GM21528 (cell line): ENCODE measurements at regions not wholly inside any gene's neighbourhood (a gene's known extent, or its start where the extent isn't known, plus 50 kb on each side); places are given as distances from the start of the nearest gene placed in this dataset.

Experiments
- ATAC-seq: cut with Tn5 transposase; IDR thresholded peaks from one replicate; pipeline ENCODE4 v1.9.1; 2021; ENCODE audit warnings: mild to moderate bottlenecking, moderate library complexity; ENCODE audit not compliant: unreplicated experiment, low FRiP score

DNA sequence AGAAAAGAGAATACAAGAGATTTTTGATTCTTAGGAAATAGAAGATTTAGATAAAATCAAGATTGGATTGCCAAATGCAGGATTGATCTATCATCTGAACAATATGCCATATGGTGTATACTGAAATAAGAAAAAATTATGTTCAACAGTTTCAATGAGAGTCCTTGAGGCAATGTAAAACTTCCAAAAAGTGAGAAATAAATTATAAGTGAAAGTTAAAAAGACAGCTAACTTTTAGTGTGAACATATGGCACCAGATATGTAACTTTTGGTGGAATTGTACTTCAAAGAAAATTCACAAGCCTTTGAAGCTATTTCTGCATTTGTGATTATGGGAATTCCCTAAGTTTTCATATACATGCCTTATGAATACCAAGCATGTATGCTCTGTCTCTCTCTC, 200.5 kb upstream of the ANO3 start:
- ATAC-seq = no peak

DNA sequence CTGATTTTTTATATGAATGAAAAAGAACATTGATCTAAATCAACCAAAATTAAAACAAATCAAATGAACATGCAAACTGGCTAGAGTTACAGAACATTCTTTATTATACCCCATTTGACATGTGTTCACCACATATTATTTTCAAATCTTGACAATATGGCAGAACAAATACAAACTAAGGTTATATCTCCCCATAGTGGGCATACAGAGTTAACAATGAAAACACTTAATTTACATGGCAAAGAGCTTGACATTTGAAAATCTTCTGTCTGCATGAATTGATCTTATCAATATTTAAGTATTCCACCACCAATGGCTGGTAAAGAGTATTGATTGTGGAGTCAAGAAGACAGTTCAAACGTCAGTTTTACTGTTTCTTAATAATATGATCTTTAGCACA, 197.9 kb upstream of the ANO3 start:
- ATAC-seq = no peak

- ATAC-seq = peak; percentile 78
Observed at GRCh38 chr11:26134481-26135355, 197.2 kb upstream of the ANO3 start.

DNA sequence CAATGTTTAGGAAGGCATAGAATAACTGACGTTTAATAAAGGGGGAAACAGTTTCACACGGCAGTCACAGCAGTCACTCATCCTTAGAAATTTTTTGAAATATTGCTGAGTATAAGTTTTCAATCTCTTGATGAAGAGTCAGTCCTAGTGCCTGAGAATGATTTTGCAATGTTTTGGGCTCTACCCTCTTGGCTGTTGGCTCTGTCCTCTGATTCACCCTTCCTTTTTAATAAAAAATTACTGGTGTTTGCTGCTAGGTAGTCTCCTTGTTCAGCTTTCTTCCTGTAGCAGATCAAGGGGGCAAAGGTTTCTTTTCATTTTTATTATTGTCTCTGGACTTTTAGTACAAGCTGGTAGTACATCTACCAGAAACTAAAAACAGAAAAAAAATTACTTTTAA, 194.3 kb upstream of the ANO3 start:
- ATAC-seq = no peak

GRCh38 chr11:26142891-26143290, 189.0 kb upstream of the ANO3 start:
- ATAC-seq = no peak

DNA sequence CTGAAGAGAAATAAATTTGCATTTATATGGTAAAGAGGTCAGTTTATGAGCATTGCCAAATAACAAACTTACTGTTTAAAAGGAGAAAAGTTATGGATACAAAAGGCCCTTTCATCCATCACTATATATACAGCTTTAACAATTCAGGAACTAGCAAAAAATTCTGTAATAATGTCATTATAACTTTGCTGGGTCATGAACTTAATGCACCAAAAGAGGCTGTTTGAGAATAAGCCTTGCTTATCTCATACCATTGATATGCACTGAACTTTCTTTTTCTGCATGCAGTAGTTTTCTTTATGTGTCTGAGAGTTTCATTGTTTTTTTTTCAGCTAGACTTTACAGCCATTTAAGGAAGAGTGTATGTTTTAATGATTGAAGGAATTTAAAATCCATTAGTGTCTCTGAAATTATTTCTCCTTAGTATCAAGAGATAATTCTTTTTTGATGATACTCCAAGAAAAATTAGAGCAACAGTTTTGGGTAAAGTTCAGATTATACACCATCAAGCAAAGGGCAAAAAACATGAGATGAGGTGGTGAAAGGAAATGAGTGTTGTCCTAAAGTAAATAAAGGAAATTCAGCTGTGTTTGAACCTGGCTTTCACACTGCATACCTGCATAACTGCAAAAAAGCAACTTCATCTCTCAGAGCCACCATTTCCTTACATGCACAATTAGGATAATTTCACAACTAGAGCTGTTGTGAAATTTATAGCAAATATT, 188.2 kb upstream of the ANO3 start:
- no peak for ATAC-seq

- no peak for ATAC-seq
Observed at GRCh38 chr11:26144291-26144690, 187.6 kb upstream of the ANO3 start.

GRCh38 chr11:26144911-26145310, 187.0 kb upstream of the ANO3 start:
- ATAC-seq = no peak

DNA sequence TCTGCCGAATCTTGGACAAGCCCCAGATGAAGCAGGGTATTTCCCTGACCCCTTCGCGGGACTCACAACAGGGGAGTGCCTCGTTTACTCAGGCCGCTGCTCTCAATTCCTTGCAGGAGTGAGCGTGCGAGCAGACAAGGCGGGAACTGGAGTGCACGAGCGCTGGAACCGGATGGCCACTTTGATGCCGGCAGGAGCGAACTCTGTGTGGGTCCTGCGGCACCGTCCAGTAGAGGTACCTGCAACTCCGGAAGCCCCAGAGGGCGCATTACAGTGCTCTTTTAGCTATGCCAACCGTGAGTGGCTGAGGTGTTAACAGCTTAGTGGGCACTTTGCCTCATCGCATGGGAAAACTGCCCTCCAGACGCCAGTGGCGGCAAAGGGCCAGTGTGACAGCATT, 182.3 kb upstream of the ANO3 start:
- no peak for ATAC-seq

- ATAC-seq = no peak
Observed at GRCh38 chr11:26150031-26150430, 181.9 kb upstream of the ANO3 start.

GRCh38 chr11:26158251-26158650, 173.7 kb upstream of the ANO3 start:
- ATAC-seq = no peak

- ATAC-seq = no peak
Observed at GRCh38 chr11:26162291-26162690, 169.6 kb upstream of the ANO3 start.

DNA sequence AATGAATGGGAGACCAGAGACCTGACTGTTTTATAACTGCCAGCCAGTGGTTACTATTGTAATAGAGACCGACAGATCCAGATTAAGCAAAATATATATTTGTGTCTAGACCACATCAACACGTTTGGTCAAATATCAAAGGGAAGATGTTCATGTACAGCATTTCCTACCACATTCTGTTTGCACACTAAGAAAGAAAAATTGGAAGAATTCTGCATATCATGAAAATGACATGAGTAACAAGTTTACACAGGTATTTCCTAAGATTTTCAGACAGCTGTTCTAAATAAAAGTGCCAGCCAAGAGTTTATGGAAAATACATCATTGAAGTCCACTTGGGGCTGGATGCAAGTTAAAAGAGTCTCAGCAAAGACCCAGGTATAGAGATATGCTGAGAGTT, 145.5 kb upstream of the ANO3 start:
- no peak for ATAC-seq

- ATAC-seq = no peak
Observed at GRCh38 chr11:26187639-26188038, 144.3 kb upstream of the ANO3 start.

GRCh38 chr11:26188554-26188953, 143.4 kb upstream of the ANO3 start:
- no peak for ATAC-seq

DNA sequence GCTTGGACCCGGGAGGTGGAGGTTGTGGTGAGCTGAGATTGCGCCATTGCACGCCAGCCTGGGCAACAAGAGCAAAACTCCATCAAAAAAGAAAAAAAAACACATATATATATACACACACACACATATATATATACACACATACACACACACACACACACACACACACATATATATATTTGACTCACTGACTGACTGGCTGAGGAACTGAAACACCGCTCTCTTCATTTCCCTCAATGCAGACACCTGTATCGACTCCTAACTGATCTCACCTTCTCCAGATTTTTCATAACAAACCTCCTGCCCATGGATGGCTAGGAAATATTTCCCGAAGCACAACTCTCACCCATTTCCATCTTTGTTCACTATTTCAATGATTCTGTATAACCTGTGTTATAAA, 140.7 kb upstream of the ANO3 start:
- ATAC-seq = no peak

DNA sequence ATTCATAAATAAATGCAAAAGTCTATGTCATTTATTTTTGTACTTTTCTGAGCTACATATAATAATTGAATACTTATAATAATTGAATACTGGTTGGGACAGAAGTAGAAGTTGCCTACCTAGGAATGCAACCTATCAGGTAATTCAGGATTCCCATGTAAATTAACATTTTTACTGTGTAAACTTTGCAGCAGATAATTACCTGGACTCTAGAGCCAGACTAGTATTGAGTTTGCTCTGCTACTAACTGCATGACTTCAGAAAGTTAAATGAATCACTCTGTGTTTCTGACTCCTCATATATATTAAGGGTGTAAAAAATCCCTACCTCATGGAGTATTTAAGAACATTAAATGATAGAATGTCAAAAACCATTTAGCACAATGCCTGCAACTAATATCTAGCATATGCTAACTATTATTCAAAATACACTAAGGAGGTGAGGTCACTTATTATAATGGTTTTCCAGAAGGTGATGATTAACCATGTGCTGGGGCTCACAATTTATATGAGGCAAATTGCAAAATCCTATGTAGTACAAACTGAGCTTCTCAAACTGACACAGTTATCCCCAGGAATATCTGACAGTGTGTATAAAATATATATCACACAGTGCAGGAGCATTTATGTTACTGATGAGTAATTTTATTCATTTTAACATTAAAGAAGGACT, 138.1 kb upstream of the ANO3 start:
- ATAC-seq = no peak

DNA sequence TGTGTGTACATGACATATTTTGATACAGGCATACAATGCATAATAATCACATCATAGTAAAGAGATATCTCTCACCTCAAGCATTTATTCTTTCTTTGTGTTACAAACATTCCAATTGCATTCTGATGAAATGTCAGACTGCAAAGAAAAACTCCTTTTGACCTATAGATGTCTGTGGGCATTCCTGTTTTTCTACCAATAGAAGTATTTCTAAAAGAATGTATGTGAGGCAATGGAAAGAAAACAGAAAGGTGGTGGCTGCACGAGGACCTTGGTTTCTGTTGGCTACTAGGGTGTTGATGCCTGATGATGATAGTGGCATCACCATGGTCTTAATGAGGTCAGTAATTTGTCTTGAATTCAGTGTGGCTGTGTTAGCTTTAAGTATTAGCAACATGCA, 137.0 kb upstream of the ANO3 start:
- no peak for ATAC-seq

DNA sequence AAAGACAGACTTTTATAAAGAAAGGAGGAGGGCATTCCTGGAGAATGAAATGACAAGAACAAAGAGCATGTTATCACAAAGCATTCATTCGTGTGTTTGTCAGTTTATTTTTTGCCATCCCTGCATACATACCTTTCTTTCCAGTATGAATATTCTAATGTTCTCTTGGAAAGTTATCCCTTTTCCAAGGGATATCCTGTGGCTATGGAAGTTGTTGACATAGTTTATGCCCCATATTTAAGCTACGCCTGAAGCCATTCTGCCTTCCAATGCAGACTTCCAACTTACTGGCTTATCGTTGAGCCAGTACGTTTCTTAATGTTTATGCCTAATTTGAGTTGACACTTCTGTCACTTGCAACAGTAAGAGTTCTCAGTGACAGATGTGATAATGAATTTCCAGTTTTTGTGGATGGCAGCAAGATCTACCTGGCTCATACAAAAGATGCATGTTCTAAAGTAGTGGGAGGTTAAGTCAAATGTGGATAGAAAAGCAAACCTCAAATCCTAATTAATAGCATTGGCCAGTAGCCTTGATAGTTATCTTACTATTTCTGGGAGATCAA, 133.3 kb upstream of the ANO3 start:
- ATAC-seq = no peak

DNA sequence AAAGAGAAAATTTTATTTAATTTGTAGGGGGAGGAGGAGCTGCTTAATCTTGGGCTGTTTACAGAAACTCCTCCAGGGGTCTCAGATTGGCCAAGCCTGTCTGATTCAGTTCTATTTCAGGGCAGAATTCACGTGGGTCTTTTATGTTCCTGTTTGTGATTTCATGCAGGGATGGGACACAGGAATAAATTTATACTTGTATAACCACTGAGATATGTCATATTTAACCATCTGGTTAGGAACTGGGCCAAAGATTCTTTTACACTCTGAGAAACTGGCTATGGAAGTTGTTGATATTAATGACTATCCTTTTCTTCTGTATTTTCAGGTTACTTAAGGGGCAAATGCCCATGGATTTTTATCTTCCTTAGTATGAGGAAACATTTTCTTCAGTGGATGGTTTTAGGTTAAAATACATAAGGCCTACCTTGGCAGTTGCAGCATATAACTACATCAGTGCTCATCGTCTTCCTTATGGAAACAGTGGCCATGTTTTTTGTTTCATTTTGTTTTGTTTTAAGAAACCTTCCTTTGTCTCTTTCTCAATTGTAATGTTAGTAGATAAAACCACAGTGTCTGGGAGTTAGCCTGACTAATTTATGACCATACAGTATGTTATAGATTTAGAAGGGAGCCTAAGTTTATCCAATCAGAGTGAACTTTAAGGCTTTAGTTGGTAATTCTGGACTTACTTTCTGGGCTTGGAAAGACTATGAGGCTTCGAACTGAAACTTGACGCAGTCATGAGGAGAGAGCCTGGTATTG, 132.4 kb upstream of the ANO3 start:
- no peak for ATAC-seq
